ENCODE measurements at regions not wholly inside any gene's neighbourhood (a gene's known extent, or its start where the extent isn't known, plus 50 kb on each side); places are given as distances from the start of the nearest gene placed in this dataset.

DNA sequence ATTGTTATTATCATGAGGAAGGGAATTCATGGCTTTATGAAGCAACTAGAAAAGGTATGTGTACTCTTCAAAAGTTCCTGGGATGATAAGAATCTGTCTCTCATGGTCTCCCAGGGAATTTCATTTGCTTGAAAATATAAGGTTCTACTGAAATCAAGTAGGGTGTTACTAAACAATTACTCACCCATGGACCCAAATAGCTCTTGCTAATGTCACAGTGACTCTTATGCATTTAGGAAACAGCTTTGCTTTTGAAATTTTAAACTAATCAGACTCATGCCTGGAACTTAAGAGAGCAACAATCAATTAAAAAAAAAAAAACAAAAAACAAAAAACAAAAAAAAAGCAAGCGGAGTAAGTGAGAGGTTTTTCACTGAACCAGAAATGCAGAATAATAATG is 1546.3 kb upstream of the TENM4 start:
- CTCF ChIA-PET: no interaction called here
- no TSS peak for BruUV-seq (replicated peaks)
- Histone ChIP-seq H3K36me3 (ENCODE audit: control insufficient read depth in 2 of 2, insufficient read depth in 2 of 2, low read length in 1 of 2) (no peaks in the 10 kb centered on the region), H3K27me3 (replicated peaks in 1 of 2; ENCODE audit: control insufficient read depth in 2 of 2, insufficient read depth in 2 of 2, low read length in 1 of 2) (no peaks in the 10 kb centered on the region), H3K27ac (ENCODE audit: control insufficient read depth, insufficient read depth) (no peak overlapping the region), H2AFZ (ENCODE audit: control insufficient read depth, low read depth, low read length) (no peak overlapping the region), H3K4me3 (no peak overlapping the region), H3K79me2 (ENCODE audit: control insufficient read depth, insufficient read depth, low read length) (no peaks in the 10 kb centered on the region), H3K9ac (ENCODE audit: control insufficient read depth, insufficient read depth, low read length) (no peak overlapping the region), H3K4me2 (ENCODE audit: control insufficient read depth, insufficient read depth) (no peak overlapping the region), H3K9me3 (replicated peaks; ENCODE audit: control insufficient read depth, insufficient read depth, low read length) (no peaks in the 10 kb centered on the region), H3K4me1 (ENCODE audit: control insufficient read depth, insufficient read depth, low read length) (no peaks in the 10 kb centered on the region), H4K20me1 (ENCODE audit: control insufficient read depth, insufficient read depth) (no peaks in the 10 kb centered on the region)
- FAIRE-seq: no peak
- POLR2A ChIA-PET: no interaction called here
- ATAC-seq: no peak
- intact Hi-C loops (cut with micrococcal nuclease; ENCODE audit: unreplicated experiment) (no loop called here), in situ Hi-C loops (cut with MboI) (no loop called here)
- WGBS (ENCODE audit: insufficient coverage, insufficient replicate concordance, low lambda C conversion rate, missing lambda C conversion rate): 65% methylated on average over 1 of the region's 1 CpG
- SMC1A ChIA-PET (ENCODE audit: uncharacterized antibody, unreplicated experiment): interaction anchor here (1.3 kb wide), 1 partner anchor 14 kb away, joined by 3 read pairs; no protein-coding TSS in a partner anchor
- DNase-seq (ENCODE audit: low read depth, low spot score): no peak
- RAD21 ChIA-PET (ENCODE audit: unreplicated experiment): no interaction called here
- no peak for TF ChIP-seq SMC3 (IDR thresholded peaks at IDR 0.05; ENCODE audit: borderline replicate concordance, low read length)
- TF ChIP-seq BCLAF1 (IDR thresholded peaks at IDR 0.05): no peak
- TF ChIP-seq, protein P1, sequence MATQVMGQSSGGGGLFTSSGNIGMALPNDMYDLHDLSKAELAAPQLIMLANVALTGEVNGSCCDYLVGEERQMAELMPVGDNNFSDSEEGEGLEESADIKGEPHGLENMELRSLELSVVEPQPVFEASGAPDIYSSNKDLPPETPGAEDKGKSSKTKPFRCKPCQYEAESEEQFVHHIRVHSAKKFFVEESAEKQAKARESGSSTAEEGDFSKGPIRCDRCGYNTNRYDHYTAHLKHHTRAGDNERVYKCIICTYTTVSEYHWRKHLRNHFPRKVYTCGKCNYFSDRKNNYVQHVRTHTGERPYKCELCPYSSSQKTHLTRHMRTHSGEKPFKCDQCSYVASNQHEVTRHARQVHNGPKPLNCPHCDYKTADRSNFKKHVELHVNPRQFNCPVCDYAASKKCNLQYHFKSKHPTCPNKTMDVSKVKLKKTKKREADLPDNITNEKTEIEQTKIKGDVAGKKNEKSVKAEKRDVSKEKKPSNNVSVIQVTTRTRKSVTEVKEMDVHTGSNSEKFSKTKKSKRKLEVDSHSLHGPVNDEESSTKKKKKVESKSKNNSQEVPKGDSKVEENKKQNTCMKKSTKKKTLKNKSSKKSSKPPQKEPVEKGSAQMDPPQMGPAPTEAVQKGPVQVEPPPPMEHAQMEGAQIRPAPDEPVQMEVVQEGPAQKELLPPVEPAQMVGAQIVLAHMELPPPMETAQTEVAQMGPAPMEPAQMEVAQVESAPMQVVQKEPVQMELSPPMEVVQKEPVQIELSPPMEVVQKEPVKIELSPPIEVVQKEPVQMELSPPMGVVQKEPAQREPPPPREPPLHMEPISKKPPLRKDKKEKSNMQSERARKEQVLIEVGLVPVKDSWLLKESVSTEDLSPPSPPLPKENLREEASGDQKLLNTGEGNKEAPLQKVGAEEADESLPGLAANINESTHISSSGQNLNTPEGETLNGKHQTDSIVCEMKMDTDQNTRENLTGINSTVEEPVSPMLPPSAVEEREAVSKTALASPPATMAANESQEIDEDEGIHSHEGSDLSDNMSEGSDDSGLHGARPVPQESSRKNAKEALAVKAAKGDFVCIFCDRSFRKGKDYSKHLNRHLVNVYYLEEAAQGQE (IDR thresholded peaks at IDR 0.05; ENCODE audit: low read depth, low read length): no peak
- no peak for TF ChIP-seq EZH2 (IDR thresholded peaks at IDR 0.05; ENCODE audit: borderline replicate concordance, control insufficient read depth, low read depth, low read length)
- no peak for TF ChIP-seq RBBP5 (conservative IDR thresholded peaks at IDR 0.05)
- TF ChIP-seq SMARCA5 (IDR thresholded peaks at IDR 0.05): no peak
- TF ChIP-seq, protein P2, sequence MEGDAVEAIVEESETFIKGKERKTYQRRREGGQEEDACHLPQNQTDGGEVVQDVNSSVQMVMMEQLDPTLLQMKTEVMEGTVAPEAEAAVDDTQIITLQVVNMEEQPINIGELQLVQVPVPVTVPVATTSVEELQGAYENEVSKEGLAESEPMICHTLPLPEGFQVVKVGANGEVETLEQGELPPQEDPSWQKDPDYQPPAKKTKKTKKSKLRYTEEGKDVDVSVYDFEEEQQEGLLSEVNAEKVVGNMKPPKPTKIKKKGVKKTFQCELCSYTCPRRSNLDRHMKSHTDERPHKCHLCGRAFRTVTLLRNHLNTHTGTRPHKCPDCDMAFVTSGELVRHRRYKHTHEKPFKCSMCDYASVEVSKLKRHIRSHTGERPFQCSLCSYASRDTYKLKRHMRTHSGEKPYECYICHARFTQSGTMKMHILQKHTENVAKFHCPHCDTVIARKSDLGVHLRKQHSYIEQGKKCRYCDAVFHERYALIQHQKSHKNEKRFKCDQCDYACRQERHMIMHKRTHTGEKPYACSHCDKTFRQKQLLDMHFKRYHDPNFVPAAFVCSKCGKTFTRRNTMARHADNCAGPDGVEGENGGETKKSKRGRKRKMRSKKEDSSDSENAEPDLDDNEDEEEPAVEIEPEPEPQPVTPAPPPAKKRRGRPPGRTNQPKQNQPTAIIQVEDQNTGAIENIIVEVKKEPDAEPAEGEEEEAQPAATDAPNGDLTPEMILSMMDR (IDR thresholded peaks at IDR 0.05 in 2 of 3, conservative IDR thresholded peaks at IDR 0.05 in 1 of 3; ENCODE audit: control insufficient read depth in 2 of 3, extremely low read depth in 1 of 3, insufficient read depth in 1 of 3, low read depth in 3 of 3, low read length in 3 of 3): no peak
- TF ChIP-seq, protein P3, sequence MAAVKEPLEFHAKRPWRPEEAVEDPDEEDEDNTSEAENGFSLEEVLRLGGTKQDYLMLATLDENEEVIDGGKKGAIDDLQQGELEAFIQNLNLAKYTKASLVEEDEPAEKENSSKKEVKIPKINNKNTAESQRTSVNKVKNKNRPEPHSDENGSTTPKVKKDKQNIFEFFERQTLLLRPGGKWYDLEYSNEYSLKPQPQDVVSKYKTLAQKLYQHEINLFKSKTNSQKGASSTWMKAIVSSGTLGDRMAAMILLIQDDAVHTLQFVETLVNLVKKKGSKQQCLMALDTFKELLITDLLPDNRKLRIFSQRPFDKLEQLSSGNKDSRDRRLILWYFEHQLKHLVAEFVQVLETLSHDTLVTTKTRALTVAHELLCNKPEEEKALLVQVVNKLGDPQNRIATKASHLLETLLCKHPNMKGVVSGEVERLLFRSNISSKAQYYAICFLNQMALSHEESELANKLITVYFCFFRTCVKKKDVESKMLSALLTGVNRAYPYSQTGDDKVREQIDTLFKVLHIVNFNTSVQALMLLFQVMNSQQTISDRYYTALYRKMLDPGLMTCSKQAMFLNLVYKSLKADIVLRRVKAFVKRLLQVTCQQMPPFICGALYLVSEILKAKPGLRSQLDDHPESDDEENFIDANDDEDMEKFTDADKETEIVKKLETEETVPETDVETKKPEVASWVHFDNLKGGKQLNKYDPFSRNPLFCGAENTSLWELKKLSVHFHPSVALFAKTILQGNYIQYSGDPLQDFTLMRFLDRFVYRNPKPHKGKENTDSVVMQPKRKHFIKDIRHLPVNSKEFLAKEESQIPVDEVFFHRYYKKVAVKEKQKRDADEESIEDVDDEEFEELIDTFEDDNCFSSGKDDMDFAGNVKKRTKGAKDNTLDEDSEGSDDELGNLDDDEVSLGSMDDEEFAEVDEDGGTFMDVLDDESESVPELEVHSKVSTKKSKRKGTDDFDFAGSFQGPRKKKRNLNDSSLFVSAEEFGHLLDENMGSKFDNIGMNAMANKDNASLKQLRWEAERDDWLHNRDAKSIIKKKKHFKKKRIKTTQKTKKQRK (IDR thresholded peaks at IDR 0.05; ENCODE audit: low read depth, low read length): no peak
- TF ChIP-seq NR2F1 (conservative IDR thresholded peaks at IDR 0.05): no peak
- no peak for TF ChIP-seq PML (IDR thresholded peaks at IDR 0.05; ENCODE audit: low read length)
- no peak for TF ChIP-seq NFYB (IDR thresholded peaks at IDR 0.05; ENCODE audit: insufficient read depth, low read depth, low read length)
